ENCODE measurements at regions not wholly inside any gene's neighbourhood (a gene's known extent, or its start where the extent isn't known, plus 50 kb on each side); places are given as distances from the start of the nearest gene placed in this dataset.

- Mint-ChIP-seq H3K4me1 (ENCODE audit: low read depth, unreplicated experiment) (no peaks in the 10 kb centered on the region), H3K27me3 (ENCODE audit: insufficient read depth, unreplicated experiment) (peaks cover 21% of the 10 kb centered on the region), H3K4me3 (ENCODE audit: unreplicated experiment) (no peak overlapping the region), H3K27ac (ENCODE audit: unreplicated experiment) (no peak overlapping the region), H3K36me3 (ENCODE audit: insufficient read depth, unreplicated experiment) (no peaks in the 10 kb centered on the region), H3K9me3 (ENCODE audit: unreplicated experiment) (no peaks in the 10 kb centered on the region)
- no peaks in the 10 kb centered on the region for H3K36me3 ChIP-seq (ENCODE audit: control insufficient read depth, insufficient read depth, low read length)
- no peaks in the 10 kb centered on the region for H3K9me3 ChIP-seq
- no TSS peak for BruUV-seq (replicated peaks)
- ChIA-PET CTCF (no interaction called here), POLR2A (no interaction called here)
- TF ChIP-seq, protein P1, sequence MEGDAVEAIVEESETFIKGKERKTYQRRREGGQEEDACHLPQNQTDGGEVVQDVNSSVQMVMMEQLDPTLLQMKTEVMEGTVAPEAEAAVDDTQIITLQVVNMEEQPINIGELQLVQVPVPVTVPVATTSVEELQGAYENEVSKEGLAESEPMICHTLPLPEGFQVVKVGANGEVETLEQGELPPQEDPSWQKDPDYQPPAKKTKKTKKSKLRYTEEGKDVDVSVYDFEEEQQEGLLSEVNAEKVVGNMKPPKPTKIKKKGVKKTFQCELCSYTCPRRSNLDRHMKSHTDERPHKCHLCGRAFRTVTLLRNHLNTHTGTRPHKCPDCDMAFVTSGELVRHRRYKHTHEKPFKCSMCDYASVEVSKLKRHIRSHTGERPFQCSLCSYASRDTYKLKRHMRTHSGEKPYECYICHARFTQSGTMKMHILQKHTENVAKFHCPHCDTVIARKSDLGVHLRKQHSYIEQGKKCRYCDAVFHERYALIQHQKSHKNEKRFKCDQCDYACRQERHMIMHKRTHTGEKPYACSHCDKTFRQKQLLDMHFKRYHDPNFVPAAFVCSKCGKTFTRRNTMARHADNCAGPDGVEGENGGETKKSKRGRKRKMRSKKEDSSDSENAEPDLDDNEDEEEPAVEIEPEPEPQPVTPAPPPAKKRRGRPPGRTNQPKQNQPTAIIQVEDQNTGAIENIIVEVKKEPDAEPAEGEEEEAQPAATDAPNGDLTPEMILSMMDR (IDR thresholded peaks at IDR 0.05; ENCODE audit: insufficient read depth in 1 of 2, low read depth in 1 of 2, low read length in 1 of 2, severe bottlenecking in 1 of 2, unreplicated experiment in 1 of 2), result no peak
- H3K4me1 ChIP-seq, result no peaks in the 10 kb centered on the region
- intact Hi-C loops (cut with micrococcal nuclease; ENCODE audit: unreplicated experiment), result no loop called here
- H3K27me3 ChIP-seq (replicated peaks; ENCODE audit: control insufficient read depth, insufficient read depth, low read length), result no peaks in the 10 kb centered on the region; the same call in 1 of the 2 replicates
- H3K4me3 ChIP-seq (ENCODE audit: low read depth, low read length), result no peak overlapping the region
- DNase-seq, result no peak
These were observed 68.2 kb downstream of the MFAP3 start for GRCh38 chr5:154107010-154107409.

- H3K4me3 ChIP-seq (ENCODE audit: low read depth, low read length), result no peak overlapping the region
- H3K27me3 Mint-ChIP-seq (ENCODE audit: insufficient read depth, unreplicated experiment), result peaks cover 24% of the 10 kb centered on the region
- no peaks in the 10 kb centered on the region for H3K36me3 ChIP-seq (ENCODE audit: control insufficient read depth, insufficient read depth, low read length)
- intact Hi-C loops (cut with micrococcal nuclease; ENCODE audit: unreplicated experiment), result no loop called here
- TF ChIP-seq, protein P1 (IDR thresholded peaks at IDR 0.05; ENCODE audit: insufficient read depth in 1 of 2, low read depth in 1 of 2, low read length in 1 of 2, severe bottlenecking in 1 of 2, unreplicated experiment in 1 of 2), result no peak
- no peaks in the 10 kb centered on the region for H3K9me3 Mint-ChIP-seq (ENCODE audit: unreplicated experiment)
- H3K27me3 ChIP-seq (replicated peaks; ENCODE audit: control insufficient read depth, insufficient read depth, low read length), result no peaks in the 10 kb centered on the region; the same call in 1 of the 2 replicates
- H3K9me3 ChIP-seq, result no peaks in the 10 kb centered on the region
- H3K27ac Mint-ChIP-seq (ENCODE audit: unreplicated experiment), result no peak overlapping the region
- ChIA-PET CTCF (no interaction called here), POLR2A (no interaction called here)
- BruUV-seq (replicated peaks), result no TSS peak
- H3K36me3 Mint-ChIP-seq (ENCODE audit: insufficient read depth, unreplicated experiment), result no peaks in the 10 kb centered on the region
- no peaks in the 10 kb centered on the region for H3K4me1 Mint-ChIP-seq (ENCODE audit: low read depth, unreplicated experiment)
- no peak for DNase-seq
- H3K4me3 Mint-ChIP-seq (ENCODE audit: unreplicated experiment), result no peak overlapping the region
- no peaks in the 10 kb centered on the region for H3K4me1 ChIP-seq
These were observed 69.0 kb downstream of the MFAP3 start for GRCh38 chr5:154107756-154108155.

DNA sequence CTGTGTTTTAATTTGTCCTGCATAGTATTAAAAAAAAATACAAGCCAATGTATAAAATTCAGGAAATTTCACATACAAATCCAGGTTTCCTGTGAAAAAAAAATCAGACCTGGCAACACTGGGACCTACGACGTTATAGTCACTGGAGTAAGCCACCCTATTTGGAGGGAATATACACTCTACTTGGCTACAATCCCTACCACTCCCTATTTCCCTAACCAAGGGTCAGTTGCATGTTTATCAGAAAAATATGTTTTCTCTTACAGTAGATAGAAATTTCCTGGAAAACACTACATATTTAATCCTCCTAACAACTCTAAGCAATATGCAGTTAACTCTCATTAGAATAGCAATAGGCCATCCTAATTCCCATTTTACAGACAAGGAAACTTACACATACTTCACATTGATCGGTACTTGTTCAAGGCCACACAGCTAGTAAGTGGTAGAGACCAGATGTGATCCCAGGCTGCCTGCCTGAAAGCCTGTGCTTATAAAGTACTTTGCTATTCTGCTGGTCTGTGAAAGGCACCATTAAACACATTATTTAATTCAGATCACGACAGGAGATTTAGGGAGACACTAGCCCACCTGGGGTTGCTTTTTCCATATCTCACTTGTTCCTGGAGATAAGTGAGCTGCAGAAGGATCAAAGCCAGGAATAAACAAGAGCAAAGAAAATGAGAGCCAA lies 70.8 kb downstream of the MFAP3 start:
- intact Hi-C loops (cut with micrococcal nuclease; ENCODE audit: unreplicated experiment), result no loop called here
- H3K4me1 Mint-ChIP-seq (ENCODE audit: low read depth, unreplicated experiment), result no peaks in the 10 kb centered on the region
- Histone ChIP-seq H3K4me1 (no peaks in the 10 kb centered on the region), H3K27me3 (replicated peaks; ENCODE audit: control insufficient read depth, insufficient read depth, low read length) (no peaks in the 10 kb centered on the region), H3K4me3 (ENCODE audit: low read depth, low read length) (no peak overlapping the region), H3K9me3 (no peaks in the 10 kb centered on the region), H3K36me3 (ENCODE audit: control insufficient read depth, insufficient read depth, low read length) (no peaks in the 10 kb centered on the region)
- peaks cover 29% of the 10 kb centered on the region for H3K27me3 Mint-ChIP-seq (ENCODE audit: insufficient read depth, unreplicated experiment)
- no peaks in the 10 kb centered on the region for H3K36me3 Mint-ChIP-seq (ENCODE audit: insufficient read depth, unreplicated experiment)
- BruUV-seq (replicated peaks), result no TSS peak
- no peak overlapping the region for H3K27ac Mint-ChIP-seq (ENCODE audit: unreplicated experiment)
- POLR2A ChIA-PET, result no interaction called here
- no peak overlapping the region for H3K4me3 Mint-ChIP-seq (ENCODE audit: unreplicated experiment)
- no peaks in the 10 kb centered on the region for H3K9me3 Mint-ChIP-seq (ENCODE audit: unreplicated experiment)
- TF ChIP-seq, protein P1 (IDR thresholded peaks at IDR 0.05; ENCODE audit: insufficient read depth in 1 of 2, low read depth in 1 of 2, low read length in 1 of 2, severe bottlenecking in 1 of 2, unreplicated experiment in 1 of 2), result no peak
- no peak for DNase-seq
- CTCF ChIA-PET, result no interaction called here

Data from Caco-2 (cell line).